Parathyroid adenoma (tissue), 2 donors: ENCODE measurements at regions not wholly inside any gene's neighbourhood (a gene's known extent, or its start where the extent isn't known, plus 50 kb on each side); places are given as distances from the start of the nearest gene placed in this dataset.

Experiments used
- H2AFZ ChIP-seq: fragments of 300-600 bp; sonication (generic); one replicate; pipeline ENCODE4 v1.7.0; 2017; ENCODE audit warnings: antibody characterized with exemption, mild to moderate bottlenecking
- H3K27ac ChIP-seq: fragments of 300-600 bp; sonication (generic); one replicate; pipeline ENCODE4 v1.7.0; 2017
- H3K27me3 ChIP-seq: fragments of 300-600 bp; sonication (generic); one replicate; pipeline ENCODE4 v1.7.0; 2017; ENCODE audit warnings: low read length; ENCODE audit not compliant: control insufficient read depth, insufficient read depth
- H3K36me3 ChIP-seq: fragments of 300-600 bp; sonication (generic); one replicate; pipeline ENCODE4 v1.7.0; 2017; ENCODE audit warnings: low read length; ENCODE audit not compliant: control insufficient read depth, insufficient read depth
- H3K4me1 ChIP-seq: fragments of 300-600 bp; sonication (generic); one replicate; pipeline ENCODE4 v1.7.0; 2017; ENCODE audit warnings: control low read depth
- H3K4me2 ChIP-seq: fragments of 300-600 bp; sonication (generic); one replicate; pipeline ENCODE4 v1.7.0; 2017; ENCODE audit warnings: low read length
- H3K4me3 ChIP-seq: fragments of 300-600 bp; sonication (generic); one replicate; pipeline ENCODE4 v1.7.0; 2017; ENCODE audit warnings: low read depth, low read length
- H3K79me2 ChIP-seq: fragments of 300-600 bp; sonication (generic); one replicate; pipeline ENCODE4 v1.7.0; 2017; ENCODE audit warnings: control low read depth
- H3K9ac ChIP-seq: fragments of 300-600 bp; sonication (generic); one replicate; pipeline ENCODE4 v1.7.0; 2017; ENCODE audit warnings: mild to moderate bottlenecking
- H3K9me3 ChIP-seq: fragments of 300-600 bp; sonication (generic); one replicate; pipeline ENCODE4 v1.7.0; 2017; ENCODE audit warnings: low read length; ENCODE audit not compliant: control insufficient read depth
- TF ChIP-seq, protein P1 (sequence below): fragments of 300-600 bp; sonication (generic); IDR thresholded peaks from one replicate; pipeline ENCODE4 v1.7.0; 2017; ENCODE audit warnings: antibody characterized with exemption, mild to moderate bottlenecking
- donor health status: primary hyperparathyroidism.

DNA sequence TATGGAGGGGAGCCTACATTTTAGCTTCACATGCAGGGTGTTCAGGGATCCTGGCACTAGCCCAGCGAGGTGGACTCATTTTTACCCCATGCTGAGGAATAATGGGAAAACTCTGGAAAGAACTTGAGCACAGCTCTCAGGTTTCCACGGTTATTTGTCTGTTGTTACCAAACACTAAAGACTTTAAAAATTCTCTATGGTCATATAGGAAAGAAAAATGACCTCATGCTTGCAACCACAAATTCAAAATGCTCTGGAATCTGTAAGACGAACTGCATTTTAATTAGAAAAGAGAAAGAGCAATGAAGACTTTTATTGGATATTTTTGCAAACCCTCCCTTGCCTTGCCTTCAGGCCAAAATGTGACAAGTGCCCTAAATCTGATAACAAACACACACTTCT, 606.9 kb downstream of the EBF1 start:
- TF ChIP-seq, protein P1, sequence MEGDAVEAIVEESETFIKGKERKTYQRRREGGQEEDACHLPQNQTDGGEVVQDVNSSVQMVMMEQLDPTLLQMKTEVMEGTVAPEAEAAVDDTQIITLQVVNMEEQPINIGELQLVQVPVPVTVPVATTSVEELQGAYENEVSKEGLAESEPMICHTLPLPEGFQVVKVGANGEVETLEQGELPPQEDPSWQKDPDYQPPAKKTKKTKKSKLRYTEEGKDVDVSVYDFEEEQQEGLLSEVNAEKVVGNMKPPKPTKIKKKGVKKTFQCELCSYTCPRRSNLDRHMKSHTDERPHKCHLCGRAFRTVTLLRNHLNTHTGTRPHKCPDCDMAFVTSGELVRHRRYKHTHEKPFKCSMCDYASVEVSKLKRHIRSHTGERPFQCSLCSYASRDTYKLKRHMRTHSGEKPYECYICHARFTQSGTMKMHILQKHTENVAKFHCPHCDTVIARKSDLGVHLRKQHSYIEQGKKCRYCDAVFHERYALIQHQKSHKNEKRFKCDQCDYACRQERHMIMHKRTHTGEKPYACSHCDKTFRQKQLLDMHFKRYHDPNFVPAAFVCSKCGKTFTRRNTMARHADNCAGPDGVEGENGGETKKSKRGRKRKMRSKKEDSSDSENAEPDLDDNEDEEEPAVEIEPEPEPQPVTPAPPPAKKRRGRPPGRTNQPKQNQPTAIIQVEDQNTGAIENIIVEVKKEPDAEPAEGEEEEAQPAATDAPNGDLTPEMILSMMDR: no peak
- Histone ChIP-seq H3K27me3 (no peaks in the 10 kb centered on the region), H3K9me3 (no peaks in the 10 kb centered on the region), H3K79me2 (no peaks in the 10 kb centered on the region), H3K4me3 (no peak overlapping the region), H3K4me2 (no peak overlapping the region), H3K4me1 (no peaks in the 10 kb centered on the region), H3K27ac (no peak overlapping the region), H3K9ac (no peak overlapping the region), H3K36me3 (no peaks in the 10 kb centered on the region), H2AFZ (no peak overlapping the region)

DNA sequence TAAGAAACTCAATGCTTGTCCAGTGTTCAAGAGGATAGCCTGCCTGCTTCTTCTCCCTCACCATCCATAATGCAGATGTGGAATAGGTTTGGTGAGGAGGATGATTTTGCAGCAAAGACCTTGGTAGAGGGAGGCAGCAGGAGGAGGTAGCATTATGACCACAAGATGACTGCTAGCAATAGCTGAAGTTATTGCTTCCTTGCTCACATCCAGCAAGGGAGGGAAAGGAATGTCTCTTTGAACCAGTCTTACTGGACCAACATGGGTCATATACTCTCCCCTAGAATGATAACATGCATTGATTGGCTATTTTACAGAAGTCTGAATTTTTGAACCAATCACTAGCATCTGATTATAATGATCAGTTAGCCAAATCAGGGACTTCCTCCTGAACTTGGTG, 607.6 kb downstream of the EBF1 start:
- Histone ChIP-seq H3K9me3 (no peaks in the 10 kb centered on the region), H3K27ac (no peak overlapping the region), H2AFZ (no peak overlapping the region), H3K36me3 (no peaks in the 10 kb centered on the region), H3K4me1 (no peaks in the 10 kb centered on the region), H3K4me3 (no peak overlapping the region), H3K4me2 (no peak overlapping the region), H3K79me2 (no peaks in the 10 kb centered on the region), H3K9ac (no peak overlapping the region), H3K27me3 (no peaks in the 10 kb centered on the region)
- TF ChIP-seq, protein P1: no peak

DNA sequence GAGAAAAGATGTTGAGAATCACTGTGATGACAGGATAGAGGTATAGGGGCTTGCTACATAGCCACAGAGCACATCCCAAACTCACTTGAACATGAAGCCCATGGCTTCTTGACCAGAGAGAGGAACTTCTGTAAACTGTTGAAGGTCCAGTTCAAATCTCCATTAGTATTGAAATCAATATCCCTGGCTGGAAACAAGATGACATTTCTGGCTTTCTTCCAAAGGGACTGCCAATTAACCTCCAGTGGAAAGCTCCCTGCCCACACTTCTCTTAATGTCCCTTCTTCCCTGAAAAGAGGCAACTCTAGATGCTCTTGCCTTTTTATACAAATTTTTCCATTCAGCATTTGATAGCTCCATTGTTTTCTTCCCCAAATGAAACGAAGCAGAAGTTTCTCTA, 612.1 kb downstream of the EBF1 start:
- Histone ChIP-seq H2AFZ (no peak overlapping the region), H3K27me3 (no peaks in the 10 kb centered on the region), H3K9me3 (no peaks in the 10 kb centered on the region), H3K4me2 (no peak overlapping the region), H3K4me3 (no peak overlapping the region), H3K9ac (no peak overlapping the region), H3K4me1 (no peaks in the 10 kb centered on the region), H3K79me2 (no peaks in the 10 kb centered on the region), H3K36me3 (no peaks in the 10 kb centered on the region), H3K27ac (no peak overlapping the region)
- TF ChIP-seq, protein P1: no peak

DNA sequence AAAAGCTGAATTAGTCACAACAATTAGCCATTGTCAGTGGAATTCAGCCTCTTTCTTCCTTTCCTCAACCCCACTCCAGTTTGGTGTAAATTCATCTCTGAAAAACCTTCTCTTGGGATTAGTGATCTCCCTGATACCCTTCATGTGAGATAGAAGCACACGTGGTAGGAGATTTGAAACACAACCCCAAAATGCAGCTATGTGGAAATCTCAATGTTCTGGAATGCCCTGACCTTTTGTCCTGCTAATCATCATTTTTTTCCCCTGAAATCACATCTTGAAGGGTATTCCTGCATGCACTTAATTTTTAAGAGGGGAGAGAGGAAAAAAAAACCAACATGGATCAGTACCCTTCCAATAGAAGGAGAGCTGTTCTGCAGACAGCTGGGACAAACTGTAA, 612.6 kb downstream of the EBF1 start:
- H3K4me1 ChIP-seq: no peaks in the 10 kb centered on the region
- H3K9me3 ChIP-seq: no peaks in the 10 kb centered on the region
- no peaks in the 10 kb centered on the region for H3K79me2 ChIP-seq
- TF ChIP-seq, protein P1: no peak
- H3K27ac ChIP-seq: no peak overlapping the region
- no peak overlapping the region for H2AFZ ChIP-seq
- no peak overlapping the region for H3K4me2 ChIP-seq
- no peaks in the 10 kb centered on the region for H3K27me3 ChIP-seq
- no peak overlapping the region for H3K4me3 ChIP-seq
- H3K36me3 ChIP-seq: no peaks in the 10 kb centered on the region
- no peak overlapping the region for H3K9ac ChIP-seq

DNA sequence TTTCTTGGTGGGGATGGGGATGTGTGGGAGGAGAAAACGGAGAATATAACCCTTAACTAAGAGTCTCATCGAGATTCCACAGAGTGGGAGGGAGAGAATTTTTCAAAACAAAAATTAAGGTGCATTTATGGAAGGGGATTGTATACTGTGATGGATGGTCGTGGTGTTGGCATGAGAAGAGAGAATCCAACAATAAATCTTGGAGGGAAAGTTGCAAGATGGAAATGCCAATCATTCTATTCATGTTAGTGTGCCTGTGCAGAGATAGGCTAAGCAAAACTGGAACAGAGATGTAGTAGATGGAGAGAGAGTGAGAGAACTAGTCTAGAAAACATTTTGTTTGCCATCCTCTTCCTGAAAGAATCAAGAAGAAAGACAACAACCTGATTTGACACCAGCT, 613.1 kb downstream of the EBF1 start:
- Histone ChIP-seq H3K9me3 (no peaks in the 10 kb centered on the region), H3K4me2 (no peak overlapping the region), H3K27ac (no peak overlapping the region), H3K79me2 (no peaks in the 10 kb centered on the region), H2AFZ (no peak overlapping the region), H3K4me3 (no peak overlapping the region), H3K27me3 (no peaks in the 10 kb centered on the region), H3K9ac (no peak overlapping the region), H3K4me1 (no peaks in the 10 kb centered on the region), H3K36me3 (no peaks in the 10 kb centered on the region)
- TF ChIP-seq, protein P1: no peak
